A673 (cell line): ENCODE measurements at regions not wholly inside any gene's neighbourhood (a gene's known extent, or its start where the extent isn't known, plus 50 kb on each side); places are given as distances from the start of the nearest gene placed in this dataset.
"Not testable (repeated sequence)": the region's sequence is repeated elsewhere in the genome, so short reads cannot be mapped to it uniquely, and the experiment has no call there.

Experiments used
- BruUV-seq: library from RNA; stranded (reverse); fragments of 400-500 nt; replicated peaks from 2 replicates; lab custom pipeline; 2021; lab: Mats Ljungman, UMichigan
- CTCF ChIA-PET: fragments of 300-600 bp; sonication (Branson Sonifier 250); formaldehyde crosslinking; loops from one replicate; lab custom pipeline; 2022; ENCODE audit warnings: antibody characterized with exemption; lab: Charles Lee
- POLR2A ChIA-PET: fragments of 300-600 bp; sonication (Branson Sonifier 250); formaldehyde crosslinking; loops from one replicate; lab custom pipeline; 2022; ENCODE audit warnings: antibody characterized with exemption; ENCODE audit not compliant: low non-redundant PET; lab: Charles Lee
- DNase-seq: peaks from one replicate; pipeline ENCODE4 v3.0.0-alpha.2; 2015; ENCODE audit warnings: low spot score
- H3K27ac ChIP-seq: fragments of 200-600 bp; sonication (generic); 2 replicates; pipeline ENCODE4 v1.5.1; 2016; ENCODE audit warnings: mixed run types, low read depth, mild to moderate bottlenecking, mixed read lengths, antibody characterized with exemption, low read length; ENCODE audit not compliant: poor library complexity, severe bottlenecking
- H3K27me3 ChIP-seq: fragments of 200-600 bp; sonication (generic); replicated peaks from 2 replicates; pipeline ENCODE4 v1.6.1; 2017; ENCODE audit warnings: mixed run types, low read depth, mild to moderate bottlenecking, mixed read lengths, antibody characterized with exemption, low read length; ENCODE audit not compliant: insufficient read depth, poor library complexity
- H3K36me3 ChIP-seq: fragments of 200-600 bp; sonication (generic); 2 replicates; pipeline ENCODE4 v1.6.1; 2016; ENCODE audit warnings: mixed run types, mild to moderate bottlenecking, mixed read lengths, antibody characterized with exemption, low read length; ENCODE audit not compliant: insufficient read depth, poor library complexity, severe bottlenecking
- H3K4me1 ChIP-seq: fragments of 200-600 bp; sonication (generic); 2 replicates; pipeline ENCODE4 v1.6.1; 2017; ENCODE audit warnings: mixed run types, mild to moderate bottlenecking, mixed read lengths, antibody characterized with exemption, low read length; ENCODE audit not compliant: insufficient read depth, poor library complexity, severe bottlenecking
- H3K4me3 ChIP-seq: fragments of 200-600 bp; sonication (generic); 2 replicates; pipeline ENCODE4 v1.5.1; 2016; ENCODE audit warnings: low read depth, mixed run types, mild to moderate bottlenecking, mixed read lengths, low read length; ENCODE audit not compliant: poor library complexity, severe bottlenecking
- H3K9me3 ChIP-seq: fragments of 200-600 bp; sonication (generic); 2 replicates; pipeline ENCODE4 v1.6.1; 2016; ENCODE audit warnings: mixed run types, low read depth, mild to moderate bottlenecking, mixed read lengths, antibody characterized with exemption, low read length; ENCODE audit not compliant: poor library complexity, severe bottlenecking
- CTCF ChIP-seq: fragments of 300-800, 200-600 bp; sonication (generic); conservative IDR thresholded peaks from 2 replicates; pipeline ENCODE4 v1.5.1; 2017; ENCODE audit warnings: low read depth, mild to moderate bottlenecking, antibody characterized with exemption, low read length, moderate library complexity, mixed read lengths
- EZH2 ChIP-seq: fragments of 200-600 bp; sonication (generic); IDR thresholded peaks from 2 replicates; pipeline ENCODE4 v1.6.1; 2017; ENCODE audit warnings: borderline replicate concordance, low read depth, mild to moderate bottlenecking, mixed read lengths, antibody characterized with exemption, low read length; ENCODE audit not compliant: poor library complexity, severe bottlenecking
- intact Hi-C: fragments of 100-400 bp; cut with micrococcal nuclease; formaldehyde crosslinking; loops from one replicate; pipeline ENCODE4 v1.10.0; 2022; ENCODE audit not compliant: unreplicated experiment

DNA sequence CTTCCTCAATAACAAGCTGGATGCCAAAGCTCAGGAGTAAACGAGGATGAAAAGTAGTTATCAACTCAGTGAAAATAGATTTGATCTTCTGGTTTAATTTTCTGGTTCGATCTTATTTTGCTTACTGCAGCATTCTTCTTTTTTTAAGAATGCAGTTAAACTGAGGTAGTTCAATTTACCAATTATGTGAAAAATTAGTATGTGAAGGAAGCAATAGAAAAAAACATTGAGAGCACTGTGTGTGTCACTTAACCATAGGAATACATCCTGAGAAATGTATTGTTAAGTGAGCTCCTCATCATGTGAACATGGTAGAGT, 111.4 kb upstream of the TSPAN8 start:
- Histone ChIP-seq H3K4me1 (no peaks in the 10 kb centered on the region), H3K9me3 (no peaks in the 10 kb centered on the region), H3K36me3 (no peaks in the 10 kb centered on the region), H3K4me3 (no peak overlapping the region), H3K27me3 (no peaks in the 10 kb centered on the region), H3K27ac (no peak overlapping the region)
- TF ChIP-seq CTCF (no peak), EZH2 (no peak)
- no TSS peak for BruUV-seq
- intact Hi-C loops: no loop called here
- CTCF ChIA-PET: no interaction called here
- DNase-seq: no peak
- POLR2A ChIA-PET: no interaction called here

DNA sequence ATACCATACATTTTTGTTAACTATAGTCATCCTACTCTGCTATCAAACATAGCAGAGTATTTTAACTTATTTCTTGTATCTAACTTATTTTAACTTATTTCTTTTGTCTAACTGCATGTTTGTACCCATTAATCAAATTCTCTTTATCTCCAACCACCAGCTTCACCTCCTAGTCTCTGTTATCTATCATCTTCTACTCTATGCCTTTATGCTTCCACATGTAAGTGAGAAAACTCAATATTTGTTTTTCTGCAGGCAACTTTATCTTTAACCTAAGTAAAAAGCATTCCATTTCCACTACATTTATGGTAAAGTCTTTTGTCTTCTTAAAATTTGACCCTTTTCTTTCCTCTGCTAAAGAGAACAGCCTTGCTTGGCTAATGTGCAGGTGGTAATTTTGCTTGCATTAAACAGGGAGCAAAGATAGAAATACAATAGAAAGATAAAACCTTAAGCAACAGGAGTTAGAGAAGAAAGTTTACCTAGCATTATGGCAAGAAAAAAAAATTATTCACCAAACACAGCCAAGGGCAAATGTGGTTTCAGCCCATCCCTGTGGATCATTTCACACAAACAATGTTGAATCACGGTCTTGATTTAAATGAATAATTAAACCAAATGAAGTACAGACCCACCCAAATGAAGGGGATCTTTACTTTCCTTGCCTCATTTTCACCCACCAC, 110.9 kb upstream of the TSPAN8 start:
- Histone ChIP-seq H3K36me3 (no peaks in the 10 kb centered on the region), H3K27ac (no peak overlapping the region), H3K27me3 (no peaks in the 10 kb centered on the region), H3K9me3 (no peaks in the 10 kb centered on the region), H3K4me3 (no peak overlapping the region), H3K4me1 (no peaks in the 10 kb centered on the region)
- BruUV-seq: no TSS peak
- TF ChIP-seq EZH2 (no peak), CTCF (no peak)
- ChIA-PET POLR2A (no interaction called here), CTCF (no interaction called here)
- DNase-seq: no peak
- intact Hi-C loops: no loop called here

GRCh38 chr12:71266606-71267005, 108.8 kb upstream of the TSPAN8 start:
- POLR2A ChIA-PET: no interaction called here

GRCh38 chr12:71265731-71266130, 107.9 kb upstream of the TSPAN8 start:
- intact Hi-C loops, BruUV-seq, H3K36me3 ChIP-seq, DNase-seq, H3K27me3 ChIP-seq, H3K4me3 ChIP-seq, CTCF ChIA-PET, POLR2A ChIA-PET, H3K9me3 ChIP-seq, H3K4me1 ChIP-seq, H3K27ac ChIP-seq: not testable (repeated sequence)

More at GRCh38 chr12:71266606-71267005, 108.8 kb upstream of the TSPAN8 start:
- Histone ChIP-seq H3K4me1 (no peaks in the 10 kb centered on the region), H3K4me3 (no peak overlapping the region), H3K36me3 (no peaks in the 10 kb centered on the region), H3K9me3 (no peaks in the 10 kb centered on the region), H3K27me3 (no peaks in the 10 kb centered on the region), H3K27ac (no peak overlapping the region)
- DNase-seq: no peak
- no TSS peak for BruUV-seq
- CTCF ChIA-PET: no interaction called here
- TF ChIP-seq EZH2 (no peak), CTCF (no peak)
- intact Hi-C loops: no loop called here
